HTR-8/SVneo (cell line): ENCODE measurements at regions not wholly inside any gene's neighbourhood (a gene's known extent, or its start where the extent isn't known, plus 50 kb on each side); places are given as distances from the start of the nearest gene placed in this dataset.
"Not testable (repeated sequence)": the region's sequence is repeated elsewhere in the genome, so short reads cannot be mapped to it uniquely, and the experiment has no call there.

ENCODE experiments used
- DNase-seq: peaks from one replicate; pipeline ENCODE4 v3.0.0; 2011; ENCODE audit warnings: low spot score, mixed read lengths; ENCODE audit not compliant: insufficient read length
- FAIRE-seq: peaks from 2 replicates; lab custom pipeline; 2011; peaks lifted over from hg19 to GRCh38; lab: Jason Lieb, UNC

GRCh38 chr12:4138532-4138931 lies 135.0 kb upstream of the CCND2 start:
- FAIRE-seq, DNase-seq: not testable (repeated sequence)

DNA sequence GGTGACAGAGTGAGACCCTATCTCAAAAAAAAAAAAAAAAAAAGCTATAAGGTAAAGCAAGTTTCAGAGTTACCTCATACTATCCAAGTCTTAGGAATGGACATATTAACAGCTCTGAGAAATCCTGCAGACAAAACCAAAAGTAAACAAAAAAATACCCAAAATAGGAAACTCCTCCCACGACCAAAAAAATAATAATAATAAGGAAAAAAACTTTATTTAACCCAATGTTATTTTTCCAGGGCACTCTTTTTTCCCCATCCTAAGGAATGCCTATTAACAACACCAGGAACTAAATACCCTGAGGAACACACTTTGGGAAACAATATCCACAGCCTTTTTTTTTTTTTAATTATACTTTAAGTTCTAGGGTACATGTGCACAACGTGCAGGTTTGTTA lies 135.5 kb upstream of the CCND2 start:
- DNase-seq (no peak), FAIRE-seq (no peak)

DNA sequence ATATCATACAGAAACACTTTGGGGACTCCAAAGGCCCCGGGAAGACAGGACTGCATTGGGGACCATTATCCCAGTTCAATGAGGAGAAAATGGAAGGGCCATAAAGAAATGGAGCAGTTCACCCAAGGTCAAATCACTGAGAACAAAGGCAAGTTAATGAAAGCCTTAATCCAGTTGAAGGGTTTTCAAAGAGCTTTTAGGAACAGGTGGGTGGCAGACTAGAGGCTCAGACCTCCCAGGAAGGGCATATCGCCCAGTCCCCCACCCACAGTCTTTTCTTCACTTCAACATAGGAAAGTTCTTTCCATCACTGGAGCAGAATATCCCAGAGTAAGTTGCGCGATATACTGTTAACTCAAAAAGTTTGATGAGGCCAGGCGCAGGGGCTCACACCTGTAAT lies 136.1 kb upstream of the CCND2 start:
- FAIRE-seq: no peak
- DNase-seq: no peak

- FAIRE-seq (no peak), DNase-seq (no peak)
Observed at GRCh38 chr12:4137015-4137414, 136.5 kb upstream of the CCND2 start.

DNA sequence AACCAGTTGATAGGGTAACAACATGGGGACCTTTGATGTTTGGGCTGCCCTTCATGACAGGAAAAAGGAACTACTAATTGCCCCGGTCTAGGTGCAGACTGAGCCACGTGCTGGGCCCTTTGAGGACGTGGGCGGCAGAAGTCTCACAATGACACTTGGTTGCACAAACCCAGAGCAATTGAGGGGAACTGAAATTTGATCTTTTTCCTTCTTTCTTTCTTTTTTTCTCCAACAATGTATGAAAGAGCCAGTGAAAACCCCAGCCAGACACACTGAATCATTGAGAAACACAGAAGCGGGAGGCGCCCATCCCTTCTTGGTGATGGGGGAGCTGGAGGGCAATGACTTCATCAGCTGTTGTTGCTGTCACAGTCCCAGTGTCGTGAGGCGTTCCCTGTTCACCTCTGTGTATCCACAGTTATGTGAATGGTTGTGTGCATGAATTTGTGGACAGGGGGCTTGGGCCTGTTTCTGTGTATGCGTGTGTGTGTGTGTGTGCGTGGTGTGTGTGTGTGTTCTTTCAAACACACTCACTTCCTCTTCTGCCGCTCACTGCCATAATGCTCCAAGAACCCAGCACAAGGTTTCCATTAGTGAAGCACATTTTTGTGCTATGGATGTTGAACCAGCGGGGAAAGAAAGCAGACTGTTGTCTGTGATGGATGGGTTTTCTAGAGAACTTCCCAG lies 137.5 kb upstream of the CCND2 start:
- no peak for DNase-seq
- peak; percentile 38 for FAIRE-seq

- DNase-seq: no peak
- FAIRE-seq: no peak
Observed at GRCh38 chr12:4134448-4135263, 138.9 kb upstream of the CCND2 start.

DNA sequence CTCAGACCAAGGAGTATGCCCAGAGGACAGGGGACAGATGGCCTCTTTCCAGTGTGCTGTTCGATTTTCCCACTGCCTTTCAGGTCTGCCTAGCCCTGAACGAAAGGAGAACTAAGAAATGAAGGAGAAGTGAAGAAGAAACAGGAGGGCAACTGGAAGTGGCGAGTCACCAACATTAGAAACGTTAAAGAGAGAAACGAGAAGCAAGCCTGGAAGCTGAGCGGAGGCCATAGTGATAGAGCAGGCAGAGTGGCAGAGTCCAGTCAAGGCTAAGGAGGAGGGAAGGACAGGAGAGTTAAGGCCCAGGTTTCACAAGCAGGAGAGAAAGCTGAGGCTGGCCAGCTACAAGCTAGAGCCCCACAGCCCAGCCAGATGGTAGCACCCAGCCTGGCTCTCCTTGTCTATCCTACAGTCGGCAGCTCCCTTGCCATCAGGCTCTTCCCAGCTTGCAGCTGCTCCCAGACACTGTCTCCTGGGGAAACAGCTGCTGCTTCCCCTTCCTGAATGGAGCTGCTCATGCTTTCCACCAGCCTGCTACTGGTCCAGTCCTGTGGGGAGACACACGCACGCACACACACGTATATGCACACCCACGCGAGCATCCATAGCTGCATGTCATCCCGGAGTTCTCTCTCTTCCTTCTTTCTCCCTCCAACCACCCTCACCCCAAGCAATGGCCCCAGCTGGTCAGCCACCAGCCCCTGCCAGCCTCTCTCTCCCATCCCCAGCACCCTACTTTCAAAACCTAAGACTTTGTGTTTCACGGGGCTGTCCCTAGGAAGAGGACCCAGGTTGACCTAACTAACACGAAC lies 139.7 kb upstream of the CCND2 start:
- DNase-seq (no peak), FAIRE-seq (peak; percentile 49)

DNA sequence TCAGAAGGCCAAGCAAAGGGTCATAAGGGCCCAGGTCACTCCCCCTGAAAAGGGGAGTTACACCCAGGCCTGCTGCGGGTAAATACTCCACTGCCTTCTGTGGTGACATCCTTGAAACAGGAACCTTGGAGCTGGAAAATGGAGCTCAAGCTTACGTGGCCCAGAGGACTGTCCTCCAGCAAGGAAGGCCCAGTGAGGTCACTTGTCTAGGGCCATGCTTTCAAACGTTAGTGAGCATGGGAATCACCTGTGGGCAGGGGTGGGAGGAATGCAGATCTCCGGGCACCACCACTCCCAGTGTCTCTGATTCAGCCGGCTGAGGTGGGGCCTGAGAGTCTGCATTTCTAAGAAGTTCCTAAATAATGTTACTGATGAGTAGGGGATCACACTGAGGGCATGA lies 140.5 kb upstream of the CCND2 start:
- no peak for FAIRE-seq

GRCh38 chr12:4121506-4122020 lies 152.0 kb upstream of the CCND2 start:
- no peak for DNase-seq
- peak; percentile 74 for FAIRE-seq

More for the DNA sequence above, 140.5 kb upstream of the CCND2 start:
- DNase-seq: no peak

- FAIRE-seq (no peak), DNase-seq (no peak)
Observed at GRCh38 chr12:4120316-4120917, 153.1 kb upstream of the CCND2 start.

DNA sequence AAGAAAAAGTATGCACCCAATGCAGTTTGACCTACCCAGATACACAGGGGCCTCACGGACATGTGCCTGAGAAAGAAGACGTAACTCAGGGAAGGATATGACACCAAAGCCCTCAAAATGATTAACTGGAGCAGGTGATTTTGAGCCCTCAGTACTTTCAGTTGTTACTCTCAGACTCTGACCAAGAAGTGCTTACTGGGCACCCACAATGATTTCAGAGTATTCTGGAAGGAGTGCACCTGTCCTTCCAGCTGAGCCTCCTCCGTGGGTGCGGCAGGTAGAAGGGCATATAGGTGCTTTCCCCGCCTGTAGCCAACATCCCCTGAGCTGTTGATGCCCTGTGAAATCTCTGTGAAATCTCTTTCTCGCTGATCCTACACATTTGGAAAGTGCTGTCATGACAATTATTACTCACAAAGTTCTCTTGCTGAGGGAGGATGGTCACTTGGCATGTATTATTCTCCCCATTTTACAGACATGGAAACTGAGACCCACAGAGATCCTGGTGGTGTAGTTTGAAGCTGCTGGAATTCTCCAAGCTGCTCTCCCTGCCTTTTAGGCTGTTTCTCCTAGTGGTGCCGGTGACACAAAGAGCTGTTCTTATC lies 154.3 kb upstream of the CCND2 start:
- FAIRE-seq (no peak), DNase-seq (no peak)

DNA sequence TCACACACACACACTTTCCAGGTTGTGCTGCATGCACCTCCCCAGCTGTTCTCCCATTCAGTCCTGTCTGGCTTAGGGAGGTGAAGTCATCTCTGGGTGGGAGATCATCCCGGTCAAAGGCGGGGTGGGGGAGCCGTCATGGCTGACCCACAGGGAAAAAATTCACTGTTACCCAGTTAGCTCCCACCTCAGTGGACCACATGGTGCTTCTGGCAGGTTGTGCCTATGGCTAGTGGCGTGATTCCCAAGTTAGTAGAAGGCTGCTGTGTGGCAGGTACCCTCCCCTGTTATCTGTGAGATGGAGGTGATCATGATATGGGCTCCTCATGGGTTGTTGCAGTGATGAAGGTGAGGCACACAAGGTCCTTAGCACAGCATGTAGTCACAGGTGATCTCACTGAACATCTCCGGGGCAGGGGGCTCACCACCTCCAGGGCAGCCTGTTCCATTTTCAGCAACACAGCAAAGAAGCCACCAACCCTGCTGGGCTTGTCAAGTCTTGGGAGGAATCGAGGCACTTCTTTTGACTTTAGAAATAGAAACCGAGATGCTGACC lies 154.9 kb upstream of the CCND2 start:
- DNase-seq (no peak), FAIRE-seq (no peak)

- FAIRE-seq (peak; percentile 73), DNase-seq (no peak)
Observed at GRCh38 chr12:4118017-4118510, 155.5 kb upstream of the CCND2 start.

DNA sequence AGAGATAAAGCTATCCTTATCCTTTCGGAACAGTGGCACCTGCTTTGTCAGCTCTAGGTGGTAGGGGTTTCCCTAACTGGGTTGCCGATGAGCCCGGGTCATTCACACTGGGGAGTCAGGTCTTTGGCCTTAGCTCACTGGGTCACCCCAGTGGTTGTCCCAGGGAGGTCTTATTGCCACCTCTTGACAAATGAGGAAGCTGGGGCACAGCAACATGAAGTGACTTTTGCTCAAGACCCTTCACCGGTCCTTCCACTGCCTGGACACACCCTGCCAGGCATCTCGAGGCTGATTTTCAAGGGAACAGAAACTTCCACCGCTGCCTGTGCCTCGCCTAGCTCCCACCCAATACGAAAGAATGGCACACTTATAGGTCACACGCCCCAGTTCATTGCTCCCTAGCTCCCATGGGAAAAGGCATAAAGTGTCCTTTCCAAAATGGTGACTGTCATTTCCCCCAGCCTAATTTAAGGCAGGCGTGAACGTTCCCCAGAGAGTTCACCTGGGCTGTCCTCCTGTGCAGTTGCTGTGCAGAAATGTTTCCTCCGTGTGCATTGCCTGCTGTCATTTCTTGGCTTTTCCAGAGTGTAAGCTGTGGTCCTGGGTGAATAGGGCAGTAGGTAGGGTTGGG lies 156.1 kb upstream of the CCND2 start:
- DNase-seq: no peak
- peak; percentile 36 for FAIRE-seq

DNA sequence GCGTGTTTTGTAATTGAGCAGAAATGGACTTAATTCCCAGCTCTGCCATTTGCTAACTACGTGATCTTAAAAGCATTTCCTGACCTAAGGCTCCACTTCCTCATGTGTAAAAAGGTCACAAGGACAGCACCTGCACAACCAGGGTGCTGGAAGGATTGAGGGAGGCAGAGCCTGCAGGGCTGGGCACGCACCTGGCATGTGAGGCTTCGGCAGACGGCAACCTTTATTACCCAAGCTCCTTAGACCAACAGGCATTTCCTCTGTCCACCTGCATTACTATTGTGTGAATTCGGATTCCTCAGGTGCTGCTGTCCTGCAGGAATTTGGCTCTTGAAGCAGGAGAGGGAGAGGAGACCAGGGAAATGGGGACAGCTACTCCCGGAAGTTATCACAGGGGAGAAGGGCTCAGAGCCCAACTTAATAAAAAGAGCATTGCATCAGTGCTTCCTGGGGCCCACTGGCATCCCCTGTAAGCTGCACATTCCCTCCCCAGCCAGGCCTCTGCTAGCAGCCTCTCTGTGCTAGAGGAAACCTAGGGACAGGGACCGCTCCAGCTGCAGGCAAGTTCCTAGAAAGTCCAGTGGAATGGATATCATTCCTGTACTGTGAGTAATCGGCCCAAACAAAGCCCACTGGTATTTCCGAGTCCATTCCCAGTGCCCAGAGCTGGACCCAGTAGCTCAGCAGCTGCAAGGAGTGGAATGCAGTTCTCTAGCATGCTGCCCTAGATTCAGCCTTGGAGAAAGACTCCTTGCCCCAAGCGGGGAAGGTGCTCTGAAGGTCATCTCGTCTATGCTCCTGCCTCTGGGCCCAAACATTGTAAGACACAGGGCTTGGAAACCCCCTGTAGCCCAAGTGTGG lies 157.1 kb upstream of the CCND2 start:
- FAIRE-seq: peak; percentile 86

GRCh38 chr12:4115570-4115969 lies 158.0 kb upstream of the CCND2 start:
- DNase-seq (no peak), FAIRE-seq (no peak)

More for the DNA sequence above, 157.1 kb upstream of the CCND2 start:
- peak; percentile 81 for DNase-seq

- DNase-seq (no peak), FAIRE-seq (no peak)
Observed at GRCh38 chr12:4114986-4115385, 158.6 kb upstream of the CCND2 start.
